Peyer's patch (tissue), 4 donors: ENCODE measurements at regions not wholly inside any gene's neighbourhood (a gene's known extent, or its start where the extent isn't known, plus 50 kb on each side); places are given as distances from the start of the nearest gene placed in this dataset.
"Not testable (repeated sequence)": the region's sequence is repeated elsewhere in the genome, so short reads cannot be mapped to it uniquely, and the experiment has no call there.

Experiments
- DNase-seq, 3 donors: peaks; one replicate each; pipeline ENCODE4 v3.0.0-alpha.2; 2017 to 2019
- H3K27ac ChIP-seq, 4 donors: fragments of 200-600 bp; sonication (generic); one replicate each; pipeline ENCODE4 v1.5.1; 2016 to 2019
- H3K27me3 ChIP-seq, 2 donors: fragments of 200-600 bp; sonication (generic); one replicate each; pipeline ENCODE4 v1.5.1; 2019
- H3K36me3 ChIP-seq, 3 donors: fragments of 200-600 bp; sonication (generic); one replicate each; pipeline ENCODE4 v1.5.1; 2016 to 2019
- H3K4me1 ChIP-seq, 4 donors: fragments of 200-600 bp; sonication (generic); one replicate each; pipeline ENCODE4 v1.5.1; 2016 to 2019
- H3K4me3 ChIP-seq, 4 donors: fragments of 200-600 bp; sonication (generic); 1 replicate in 3 of 4; 2 replicates in 1 of 4; pipeline ENCODE4 v1.5.1; 2016 to 2019; ENCODE audit warnings: mild to moderate bottlenecking in 1 of 4
- H3K9me3 ChIP-seq, 4 donors: fragments of 200-600 bp; sonication (generic); one replicate each; pipeline ENCODE4 v1.5.1; 2016 to 2019; ENCODE audit warnings: mild to moderate bottlenecking in 1 of 4
- POLR2A ChIP-seq, 2 donors: fragments of 450-650 bp; IDR thresholded peaks; one replicate each; pipeline ENCODE4 v1.5.1; 2017; ENCODE audit warnings: antibody characterized with exemption in 2 of 2, mild to moderate bottlenecking in 2 of 2, moderate library complexity in 2 of 2
- TF ChIP-seq, protein P1 (sequence below), 6 experiments: fragments of 450-650 bp in 4 of 6; fragments of 200-600 bp in 2 of 6; sonication (generic) in 1 of 6; IDR thresholded peaks; one replicate each; pipeline ENCODE4 v1.5.1; 2017 to 2019; ENCODE audit warnings: antibody characterized with exemption in 6 of 6, mild to moderate bottlenecking in 3 of 6, moderate library complexity in 1 of 6

- no peaks in the 10 kb centered on the region for H3K36me3 ChIP-seq
Measured at GRCh38 chr12:74752215-74752614, 214.6 kb downstream of the ATXN7L3B start.

GRCh38 chr12:74770552-74770951, 232.9 kb downstream of the ATXN7L3B start:
- Histone ChIP-seq H3K27ac (no peak overlapping the region), H3K36me3 (no peaks in the 10 kb centered on the region), H3K4me3 (no peak overlapping the region), H3K27me3 (no peaks in the 10 kb centered on the region), H3K9me3 (no peaks in the 10 kb centered on the region), H3K4me1 (no peaks in the 10 kb centered on the region)
- TF ChIP-seq, protein P1, sequence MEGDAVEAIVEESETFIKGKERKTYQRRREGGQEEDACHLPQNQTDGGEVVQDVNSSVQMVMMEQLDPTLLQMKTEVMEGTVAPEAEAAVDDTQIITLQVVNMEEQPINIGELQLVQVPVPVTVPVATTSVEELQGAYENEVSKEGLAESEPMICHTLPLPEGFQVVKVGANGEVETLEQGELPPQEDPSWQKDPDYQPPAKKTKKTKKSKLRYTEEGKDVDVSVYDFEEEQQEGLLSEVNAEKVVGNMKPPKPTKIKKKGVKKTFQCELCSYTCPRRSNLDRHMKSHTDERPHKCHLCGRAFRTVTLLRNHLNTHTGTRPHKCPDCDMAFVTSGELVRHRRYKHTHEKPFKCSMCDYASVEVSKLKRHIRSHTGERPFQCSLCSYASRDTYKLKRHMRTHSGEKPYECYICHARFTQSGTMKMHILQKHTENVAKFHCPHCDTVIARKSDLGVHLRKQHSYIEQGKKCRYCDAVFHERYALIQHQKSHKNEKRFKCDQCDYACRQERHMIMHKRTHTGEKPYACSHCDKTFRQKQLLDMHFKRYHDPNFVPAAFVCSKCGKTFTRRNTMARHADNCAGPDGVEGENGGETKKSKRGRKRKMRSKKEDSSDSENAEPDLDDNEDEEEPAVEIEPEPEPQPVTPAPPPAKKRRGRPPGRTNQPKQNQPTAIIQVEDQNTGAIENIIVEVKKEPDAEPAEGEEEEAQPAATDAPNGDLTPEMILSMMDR (IDR thresholded peaks at IDR 0.05), result no peak
- TF ChIP-seq POLR2A (IDR thresholded peaks at IDR 0.05), result no peak
- DNase-seq, result no peak

More at GRCh38 chr12:74752215-74752614, 214.6 kb downstream of the ATXN7L3B start:
- no peaks in the 10 kb centered on the region for H3K27me3 ChIP-seq
- H3K4me3 ChIP-seq, result no peak overlapping the region
- DNase-seq, result no peak
- TF ChIP-seq POLR2A (IDR thresholded peaks at IDR 0.05), result no peak
- TF ChIP-seq, protein P1 (IDR thresholded peaks at IDR 0.05), result no peak
- no peaks in the 10 kb centered on the region for H3K9me3 ChIP-seq
- no peak overlapping the region for H3K27ac ChIP-seq
- no peaks in the 10 kb centered on the region for H3K4me1 ChIP-seq

DNA sequence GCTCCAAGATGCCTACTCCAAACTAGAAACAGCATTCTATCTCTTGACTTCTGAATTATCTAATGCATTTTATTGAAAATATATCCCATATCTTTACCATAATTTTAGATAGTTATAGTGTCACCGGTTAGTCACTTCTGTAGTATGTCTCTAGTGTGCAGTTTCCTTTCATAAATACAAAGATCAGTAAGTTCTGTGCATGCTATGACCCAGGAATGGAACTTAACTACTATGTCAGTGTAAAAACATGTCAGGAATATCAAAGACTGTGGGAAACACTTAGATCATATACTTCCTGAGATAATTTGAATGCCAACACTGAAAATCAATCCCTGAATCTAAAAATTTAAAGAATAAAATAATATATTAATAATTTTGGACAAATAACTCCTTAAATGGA, 237.6 kb downstream of the ATXN7L3B start:
- Histone ChIP-seq H3K27ac (no peak overlapping the region), H3K27me3 (no peaks in the 10 kb centered on the region), H3K4me1 (no peaks in the 10 kb centered on the region), H3K9me3 (no peaks in the 10 kb centered on the region), H3K4me3 (no peak overlapping the region), H3K36me3 (no peaks in the 10 kb centered on the region)
- no peak for DNase-seq
- no peak for TF ChIP-seq POLR2A (IDR thresholded peaks at IDR 0.05)
- TF ChIP-seq, protein P1 (IDR thresholded peaks at IDR 0.05), result no peak

DNA sequence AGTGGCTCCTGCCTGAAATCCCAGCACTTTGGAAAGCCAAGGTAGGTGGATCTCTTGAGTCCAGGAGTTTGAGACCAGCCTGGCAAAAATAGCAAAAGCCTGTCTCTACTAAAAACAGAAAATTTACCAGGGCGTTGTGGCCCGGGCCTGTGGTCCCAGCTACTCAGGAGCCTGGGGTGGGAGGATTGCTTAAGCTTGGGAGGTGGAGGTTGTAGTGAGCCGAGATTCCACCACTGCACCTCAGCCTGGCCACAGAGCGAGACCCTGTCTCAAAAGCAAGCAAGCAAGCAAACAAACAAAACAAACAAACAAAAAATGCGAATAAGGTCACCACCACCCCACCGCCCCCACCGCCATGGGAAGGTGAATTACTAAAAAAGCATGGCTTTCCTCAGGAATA, 238.7 kb downstream of the ATXN7L3B start:
- Histone ChIP-seq H3K36me3 (no peaks in the 10 kb centered on the region), H3K27ac (no peak overlapping the region), H3K4me3 (no peak overlapping the region), H3K4me1 (no peaks in the 10 kb centered on the region), H3K9me3 (no peaks in the 10 kb centered on the region), H3K27me3 (no peaks in the 10 kb centered on the region)
- TF ChIP-seq POLR2A (IDR thresholded peaks at IDR 0.05), result no peak
- TF ChIP-seq, protein P1 (IDR thresholded peaks at IDR 0.05), result no peak
- no peak for DNase-seq

GRCh38 chr12:74780182-74780849, 242.7 kb downstream of the ATXN7L3B start:
- Histone ChIP-seq H3K36me3 (no peaks in the 10 kb centered on the region), H3K9me3 (no peaks in the 10 kb centered on the region), H3K27me3 (no peaks in the 10 kb centered on the region), H3K4me3 (no peak overlapping the region), H3K4me1 (no peaks in the 10 kb centered on the region), H3K27ac (no peak overlapping the region)
- TF ChIP-seq, protein P1 (IDR thresholded peaks at IDR 0.05), result no peak
- TF ChIP-seq POLR2A (IDR thresholded peaks at IDR 0.05), result no peak
- no peak for DNase-seq

DNA sequence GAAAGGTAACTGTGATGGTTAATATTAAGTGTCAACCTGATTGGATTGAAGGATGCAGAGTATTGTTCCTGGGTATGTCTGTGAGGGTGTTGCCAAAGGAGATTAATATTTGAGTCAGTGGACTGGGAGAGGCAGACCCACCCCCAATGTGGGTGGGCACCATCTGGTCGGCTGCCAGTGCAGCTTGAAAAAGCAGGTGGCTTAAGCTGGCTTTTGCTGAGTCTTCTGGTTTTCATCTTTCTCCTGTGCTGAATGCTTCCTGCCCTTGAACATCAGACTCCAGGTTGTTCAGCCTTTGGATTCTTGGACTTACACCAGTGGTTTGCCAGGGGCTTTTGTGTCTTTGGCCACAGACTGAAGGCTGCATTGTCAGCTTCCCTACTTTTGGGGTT, 243.2 kb downstream of the ATXN7L3B start:
- not testable (repeated sequence) for H3K36me3 ChIP-seq, H3K4me3 ChIP-seq, H3K27ac ChIP-seq, DNase-seq, H3K9me3 ChIP-seq, H3K27me3 ChIP-seq, H3K4me1 ChIP-seq
